GM12875 (cell line): ENCODE measurements at regions not wholly inside any gene's neighbourhood (a gene's known extent, or its start where the extent isn't known, plus 50 kb on each side); places are given as distances from the start of the nearest gene placed in this dataset.
"Not testable (repeated sequence)": the region's sequence is repeated elsewhere in the genome, so short reads cannot be mapped to it uniquely, and the experiment has no call there.

ENCODE experiments used
- H3K4me3 ChIP-seq: one replicate; pipeline ENCODE4 v1.5.1; 2011; ENCODE audit warnings: low read depth, low read length, control low read depth
- TF ChIP-seq, protein P1 (sequence below): IDR thresholded peaks from 2 replicates; pipeline ENCODE4 v1.5.1; 2011; ENCODE audit warnings: low read depth, mild to moderate bottlenecking, control low read depth, inconsistent platforms, low read length, moderate library complexity, borderline replicate concordance; ENCODE audit not compliant: insufficient read depth

DNA sequence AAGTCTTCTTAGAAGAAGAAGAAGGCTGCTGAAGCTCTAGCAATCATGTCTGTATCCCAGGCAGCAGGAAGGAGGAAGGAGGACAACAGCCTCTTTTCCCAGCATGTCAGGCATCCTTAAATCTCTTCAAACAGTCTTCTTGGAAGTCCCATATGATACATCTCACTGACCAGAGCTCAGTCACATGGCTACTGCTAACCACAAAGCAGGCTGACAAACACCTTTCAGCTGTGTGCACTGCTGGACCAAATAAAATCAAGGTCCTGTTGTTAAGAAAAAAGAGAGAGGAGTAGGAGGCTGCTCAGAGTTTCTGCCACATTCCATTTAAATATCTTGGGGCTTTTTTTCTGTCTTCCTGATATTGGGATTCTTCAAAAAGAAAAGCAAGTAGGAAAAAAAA, 203.4 kb upstream of the PELI2 start:
- TF ChIP-seq, protein P1, sequence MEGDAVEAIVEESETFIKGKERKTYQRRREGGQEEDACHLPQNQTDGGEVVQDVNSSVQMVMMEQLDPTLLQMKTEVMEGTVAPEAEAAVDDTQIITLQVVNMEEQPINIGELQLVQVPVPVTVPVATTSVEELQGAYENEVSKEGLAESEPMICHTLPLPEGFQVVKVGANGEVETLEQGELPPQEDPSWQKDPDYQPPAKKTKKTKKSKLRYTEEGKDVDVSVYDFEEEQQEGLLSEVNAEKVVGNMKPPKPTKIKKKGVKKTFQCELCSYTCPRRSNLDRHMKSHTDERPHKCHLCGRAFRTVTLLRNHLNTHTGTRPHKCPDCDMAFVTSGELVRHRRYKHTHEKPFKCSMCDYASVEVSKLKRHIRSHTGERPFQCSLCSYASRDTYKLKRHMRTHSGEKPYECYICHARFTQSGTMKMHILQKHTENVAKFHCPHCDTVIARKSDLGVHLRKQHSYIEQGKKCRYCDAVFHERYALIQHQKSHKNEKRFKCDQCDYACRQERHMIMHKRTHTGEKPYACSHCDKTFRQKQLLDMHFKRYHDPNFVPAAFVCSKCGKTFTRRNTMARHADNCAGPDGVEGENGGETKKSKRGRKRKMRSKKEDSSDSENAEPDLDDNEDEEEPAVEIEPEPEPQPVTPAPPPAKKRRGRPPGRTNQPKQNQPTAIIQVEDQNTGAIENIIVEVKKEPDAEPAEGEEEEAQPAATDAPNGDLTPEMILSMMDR = no peak

DNA sequence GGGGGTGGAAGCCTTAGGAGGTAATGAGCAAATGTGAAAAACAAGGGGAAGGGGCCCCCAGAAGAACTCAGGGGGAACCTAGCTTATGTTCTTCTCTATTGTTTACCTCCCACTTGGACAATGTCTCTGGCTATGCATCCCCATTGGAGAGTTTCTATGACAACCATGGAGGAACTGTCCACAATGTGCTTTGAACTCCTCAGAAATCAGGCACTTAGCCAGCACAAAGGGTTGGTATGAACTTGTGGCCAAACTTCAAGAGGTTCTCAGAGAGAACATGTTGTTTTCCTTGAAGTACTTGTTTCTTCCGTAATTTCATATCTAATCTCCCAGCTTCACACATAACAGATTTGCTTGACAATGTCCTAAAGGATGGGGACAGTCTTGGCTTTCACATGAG, 202.8 kb upstream of the PELI2 start:
- TF ChIP-seq, protein P1 = no peak
- H3K4me3 ChIP-seq = no peak overlapping the region

More for the DNA sequence above, 203.4 kb upstream of the PELI2 start:
- H3K4me3 ChIP-seq = no peak overlapping the region

DNA sequence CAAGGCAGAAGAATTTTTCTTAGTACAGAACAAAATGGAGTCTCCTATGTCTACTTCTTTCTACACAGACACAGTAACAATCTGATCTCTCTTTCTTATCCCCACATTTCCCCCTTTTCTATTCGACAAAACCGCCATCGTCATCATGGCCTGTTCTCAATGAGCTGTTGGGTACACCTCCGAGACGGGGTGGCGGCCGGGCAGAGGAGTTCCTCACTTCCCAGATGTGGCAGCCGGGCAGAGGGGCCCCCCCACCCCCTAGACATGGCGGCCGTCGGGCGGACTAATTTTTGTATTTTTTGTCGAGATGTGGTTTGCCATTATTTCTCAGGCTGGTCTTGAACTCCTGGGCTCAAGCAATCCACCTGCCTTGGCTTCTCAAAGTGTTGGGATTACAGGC, 198.4 kb upstream of the PELI2 start:
- not testable (repeated sequence) for H3K4me3 ChIP-seq

DNA sequence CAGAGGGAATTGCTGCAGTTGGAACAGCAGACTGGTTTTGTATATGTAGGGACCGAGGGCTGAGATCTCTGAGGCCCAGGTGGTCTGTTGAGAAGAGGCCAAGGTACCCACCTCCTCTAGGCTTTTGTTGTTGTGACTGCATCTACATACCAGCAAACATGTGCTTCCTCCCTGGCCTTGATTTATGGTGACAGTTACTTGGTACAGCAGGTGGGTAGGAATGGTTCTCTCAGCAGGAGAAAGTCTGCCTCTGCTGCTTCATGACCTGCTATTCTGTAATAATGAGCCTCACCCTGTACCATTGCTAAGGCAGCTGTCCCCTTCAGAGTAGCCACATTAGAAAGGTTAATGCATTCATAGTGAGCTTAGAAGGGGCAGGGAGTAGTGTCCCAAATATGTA, 196.7 kb upstream of the PELI2 start:
- TF ChIP-seq, protein P1 = no peak
- H3K4me3 ChIP-seq = no peak overlapping the region

DNA sequence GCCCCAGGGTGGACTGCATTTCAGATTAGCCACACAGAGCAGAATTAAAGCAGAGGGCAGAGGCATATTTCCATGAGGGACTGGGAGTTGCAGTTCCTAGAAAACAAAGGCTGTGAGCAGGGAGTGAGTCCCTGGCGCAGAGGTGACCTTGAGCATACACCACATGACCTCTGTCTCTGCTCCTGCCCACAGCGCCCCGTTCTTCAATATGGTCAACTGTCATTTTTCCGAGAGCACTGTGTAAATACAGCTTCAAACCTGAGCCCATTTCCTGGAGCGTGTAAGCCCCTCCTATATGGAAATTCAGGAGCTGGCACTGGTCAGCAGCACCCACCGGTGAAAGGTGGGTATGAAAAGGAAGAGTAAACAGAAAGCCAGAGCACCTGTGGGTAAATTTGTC, 192.2 kb upstream of the PELI2 start:
- H3K4me3 ChIP-seq = no peak overlapping the region
- TF ChIP-seq, protein P1 = no peak

DNA sequence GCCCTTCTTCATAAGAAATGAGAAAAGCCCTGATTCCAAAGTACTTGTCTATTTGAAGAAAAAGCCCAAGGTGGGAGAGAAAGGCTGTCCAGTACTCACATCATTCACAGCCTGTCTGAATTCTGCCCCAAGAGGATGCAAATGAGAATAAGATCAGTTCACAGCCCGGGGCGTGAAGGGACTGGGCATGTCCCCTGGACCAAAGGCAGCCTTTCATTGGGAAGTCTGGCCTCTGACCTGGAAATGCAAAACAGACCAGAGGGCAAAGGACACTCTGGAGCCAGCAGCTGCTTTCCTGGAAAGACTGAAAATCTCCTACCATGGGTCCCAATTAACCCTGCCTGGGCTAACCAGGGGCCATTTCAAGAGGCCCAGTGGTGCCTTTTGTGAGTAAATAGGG, 191.2 kb upstream of the PELI2 start:
- H3K4me3 ChIP-seq = no peak overlapping the region
- TF ChIP-seq, protein P1 = no peak

DNA sequence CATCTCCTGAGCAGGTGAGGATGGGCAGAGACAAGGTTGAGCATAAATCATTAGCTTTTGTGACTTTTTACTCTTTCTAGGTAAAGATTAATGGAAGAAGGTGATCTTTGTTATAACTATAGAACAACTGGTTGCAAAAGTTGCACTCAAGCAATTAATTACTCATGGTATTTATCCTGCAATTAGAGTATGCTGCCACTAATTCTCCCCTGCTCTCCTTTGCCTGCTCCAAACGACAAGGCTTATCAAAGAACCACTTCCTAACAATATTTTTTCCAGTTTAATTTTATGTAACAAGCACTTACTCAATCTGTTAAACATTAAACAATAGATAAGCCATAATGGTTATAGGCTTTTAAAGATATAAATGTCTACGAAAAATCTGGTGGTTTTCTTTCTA, 189.9 kb upstream of the PELI2 start:
- TF ChIP-seq, protein P1 = no peak
- no peak overlapping the region for H3K4me3 ChIP-seq

DNA sequence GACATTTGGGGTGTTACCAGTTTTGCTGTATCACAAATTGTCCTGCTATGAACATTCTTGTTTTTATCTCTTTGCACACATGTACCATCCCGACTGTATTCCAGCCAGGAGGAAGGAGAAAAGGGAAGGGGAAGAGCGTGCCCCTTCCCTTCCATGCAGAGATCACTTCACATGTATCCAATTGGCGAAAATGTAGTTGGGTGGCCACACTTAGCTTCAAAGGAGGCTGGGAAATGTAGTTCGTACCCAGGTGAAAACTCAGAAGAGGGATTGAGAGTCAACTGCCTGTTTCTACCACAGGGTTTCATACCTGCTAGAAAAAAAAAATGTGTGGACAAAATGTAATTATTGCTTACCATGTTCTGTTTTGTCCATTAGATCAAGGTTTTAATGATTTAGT, 189.1 kb upstream of the PELI2 start:
- H3K4me3 ChIP-seq = no peak overlapping the region
- TF ChIP-seq, protein P1 = no peak
